ENCODE measurements at regions not wholly inside any gene's neighbourhood (a gene's known extent, or its start where the extent isn't known, plus 50 kb on each side); places are given as distances from the start of the nearest gene placed in this dataset.

GRCh38 chr6:126600258-126600916 is 260.5 kb downstream of the CENPW start:
- TF ChIP-seq CTCF (IDR thresholded peaks at IDR 0.05) (no peak), POLR2A (IDR thresholded peaks at IDR 0.05) (no peak)
